NCI-H1092 (cell line): ENCODE measurements at regions not wholly inside any gene's neighbourhood (a gene's known extent, or its start where the extent isn't known, plus 50 kb on each side); places are given as distances from the start of the nearest gene placed in this dataset.

Experiments used
- DNase-seq: peaks from one replicate; lab custom pipeline; 2025; lab: John Stamatoyannopoulos, UW

- DNase-seq, result no peak
Observed at GRCh38 chr12:24473097-24473496, 475.8 kb downstream of the BCAT1 start.

- no peak for DNase-seq
Observed at GRCh38 chr12:24470050-24470449, 478.9 kb downstream of the BCAT1 start.

GRCh38 chr12:24469089-24469488, 479.8 kb downstream of the BCAT1 start:
- DNase-seq, result no peak

GRCh38 chr12:24467226-24467625, 481.7 kb downstream of the BCAT1 start:
- no peak for DNase-seq

GRCh38 chr12:24463375-24463774, 485.5 kb downstream of the BCAT1 start:
- DNase-seq, result no peak

- DNase-seq, result no peak
Observed at GRCh38 chr12:24462946-24463345, 486.0 kb downstream of the BCAT1 start.

- DNase-seq, result no peak
Observed at GRCh38 chr12:24460506-24460905, 488.4 kb downstream of the BCAT1 start.

- DNase-seq, result no peak
Observed at GRCh38 chr12:24460099-24460498, 488.8 kb downstream of the BCAT1 start.

GRCh38 chr12:24455811-24456210, 493.1 kb downstream of the BCAT1 start:
- DNase-seq, result no peak

GRCh38 chr12:24447678-24448077, 498.2 kb upstream of the SOX5 start:
- DNase-seq, result no peak

- no peak for DNase-seq
Observed at GRCh38 chr12:24446287-24446686, 496.8 kb upstream of the SOX5 start.

- no peak for DNase-seq
Observed at GRCh38 chr12:24444634-24445033, 495.2 kb upstream of the SOX5 start.

- DNase-seq, result no peak
Observed at GRCh38 chr12:24441458-24441857, 492.0 kb upstream of the SOX5 start.

- DNase-seq, result no peak
Observed at GRCh38 chr12:24436667-24437066, 487.2 kb upstream of the SOX5 start.

- no peak for DNase-seq
Observed at GRCh38 chr12:24431872-24432271, 482.4 kb upstream of the SOX5 start.

GRCh38 chr12:24427776-24428175, 478.3 kb upstream of the SOX5 start:
- no peak for DNase-seq

- DNase-seq, result no peak
Observed at GRCh38 chr12:24425601-24425970, 476.1 kb upstream of the SOX5 start.

- no peak for DNase-seq
Observed at GRCh38 chr12:24424889-24425600, 475.6 kb upstream of the SOX5 start.

GRCh38 chr12:24424376-24424775, 474.9 kb upstream of the SOX5 start:
- no peak for DNase-seq

- DNase-seq, result no peak
Observed at GRCh38 chr12:24423611-24424010, 474.1 kb upstream of the SOX5 start.

GRCh38 chr12:24421759-24422158, 472.3 kb upstream of the SOX5 start:
- no peak for DNase-seq

GRCh38 chr12:24418157-24418556, 468.7 kb upstream of the SOX5 start:
- no peak for DNase-seq

GRCh38 chr12:24416423-24417109, 467.1 kb upstream of the SOX5 start:
- no peak for DNase-seq

GRCh38 chr12:24415934-24416333, 466.5 kb upstream of the SOX5 start:
- DNase-seq, result no peak
